HG02938 (cell line): ENCODE measurements at regions not wholly inside any gene's neighbourhood (a gene's known extent, or its start where the extent isn't known, plus 50 kb on each side); places are given as distances from the start of the nearest gene placed in this dataset.
A peak's percentile ranks its signal among the peaks of the same experiment; 100 is the strongest.
"Not testable (repeated sequence)": the region's sequence is repeated elsewhere in the genome, so short reads cannot be mapped to it uniquely, and the experiment has no call there.

Source experiments
- ATAC-seq: cut with Tn5 transposase; IDR thresholded peaks from one replicate; pipeline ENCODE4 v1.9.1; 2021; ENCODE audit warnings: mild to moderate bottlenecking, moderate library complexity; ENCODE audit not compliant: unreplicated experiment

DNA sequence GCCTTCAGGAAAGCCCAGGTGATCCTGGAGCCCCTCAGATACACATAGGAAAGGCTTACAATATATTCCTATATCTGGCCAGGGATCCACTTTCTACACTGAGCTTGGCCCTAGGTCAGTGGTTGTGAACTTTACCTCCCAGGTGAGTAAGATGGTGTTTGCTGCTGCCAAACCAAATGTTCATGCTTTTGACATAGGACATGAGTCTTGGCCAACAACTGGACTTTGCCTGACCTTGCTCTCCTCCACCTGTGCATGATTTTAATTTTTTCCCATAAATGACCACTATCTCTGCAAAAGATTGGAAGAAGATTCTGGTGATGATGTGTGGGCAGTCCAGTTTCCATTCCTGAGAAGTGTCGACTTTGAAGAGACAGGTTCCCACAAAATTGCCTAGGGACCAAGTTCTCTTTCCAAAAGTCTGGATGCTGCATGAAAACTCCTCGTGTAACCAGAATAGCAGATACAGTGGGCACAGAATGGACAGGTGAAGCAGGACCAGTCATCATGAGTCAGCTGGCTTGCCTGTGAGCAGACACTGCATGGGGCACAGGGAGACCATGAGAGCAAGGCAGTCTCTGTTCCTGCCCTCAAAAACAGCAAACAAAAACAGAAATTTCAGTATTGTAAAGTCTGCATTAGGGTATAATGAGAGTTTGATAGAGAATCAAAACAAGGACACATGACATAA is 226.4 kb upstream of the MON1B start:
- ATAC-seq, result no peak

- no peak for ATAC-seq
Observed at GRCh38 chr16:76970087-76970744, 220.8 kb upstream of the MON1B start.

DNA sequence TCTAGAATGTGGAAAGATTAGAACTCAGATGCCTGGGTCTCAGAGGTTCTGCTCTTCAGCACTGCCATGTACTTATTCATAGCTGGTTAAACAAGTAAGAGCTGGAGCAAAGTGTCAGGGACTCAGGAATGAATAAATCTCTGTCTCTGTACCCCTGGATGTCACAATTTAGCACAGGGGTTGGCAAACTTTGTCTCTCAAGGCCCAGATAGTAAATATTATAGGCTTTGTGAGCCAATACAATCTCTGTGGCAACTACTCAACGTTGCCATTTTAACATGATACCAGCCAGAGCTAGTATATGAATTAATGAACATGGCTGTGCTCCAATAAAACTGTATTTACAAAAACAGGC is 220.3 kb upstream of the MON1B start:
- no peak for ATAC-seq

- ATAC-seq, result peak; percentile 96
Observed at GRCh38 chr16:76976101-76976500, 214.9 kb upstream of the MON1B start.

DNA sequence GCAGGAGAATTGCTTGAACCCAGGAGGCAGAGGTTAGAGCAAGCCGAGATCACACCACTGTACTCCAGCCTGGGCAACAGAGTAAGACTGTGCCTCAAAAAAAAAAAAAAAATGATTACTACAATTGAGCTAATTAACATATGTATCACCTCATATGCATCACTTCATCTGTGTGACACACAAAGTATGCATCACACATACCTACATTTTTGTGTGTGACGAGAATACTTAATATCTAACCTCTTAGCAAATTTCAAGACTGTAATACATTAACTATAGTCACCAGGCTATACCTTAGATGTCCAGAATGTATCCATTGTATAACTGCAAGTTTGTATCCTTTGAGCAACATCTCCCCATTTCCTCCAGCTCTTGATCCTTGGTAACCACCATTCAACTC is 214.2 kb upstream of the MON1B start:
- ATAC-seq, result no peak

- no peak for ATAC-seq
Observed at GRCh38 chr16:76984196-76984595, 206.8 kb upstream of the MON1B start.

GRCh38 chr16:76985392-76986045 is 205.5 kb upstream of the MON1B start:
- no peak for ATAC-seq

- ATAC-seq, result no peak
Observed at GRCh38 chr16:76988526-76988925, 202.5 kb upstream of the MON1B start.

GRCh38 chr16:77002644-77003043 is 188.3 kb upstream of the MON1B start:
- no peak for ATAC-seq

- no peak for ATAC-seq
Observed at GRCh38 chr16:77009453-77009852, 181.5 kb upstream of the MON1B start.

DNA sequence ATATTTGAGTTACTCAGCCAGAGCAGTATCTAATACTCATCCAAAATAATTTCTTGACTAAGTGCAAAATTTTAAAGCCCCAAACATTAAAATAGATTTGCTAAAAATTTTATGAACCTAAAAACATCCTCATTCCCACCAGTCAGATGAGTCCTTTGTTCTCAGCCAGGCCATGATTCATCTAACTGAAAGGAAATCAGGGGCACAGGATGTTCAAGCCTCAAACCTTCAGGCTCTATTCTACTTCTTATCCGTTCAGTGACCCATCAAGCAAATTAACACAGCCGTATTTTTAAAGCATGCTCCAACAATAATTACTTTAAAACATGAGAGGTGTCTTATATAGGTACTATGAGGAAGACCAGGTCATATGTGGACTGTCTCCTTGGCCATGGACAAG is 176.5 kb upstream of the MON1B start:
- ATAC-seq, result no peak

- ATAC-seq, result no peak
Observed at GRCh38 chr16:77030600-77030999, 160.4 kb upstream of the MON1B start.

- no peak for ATAC-seq
Observed at GRCh38 chr16:77033516-77033915, 157.5 kb upstream of the MON1B start.

- no peak for ATAC-seq
Observed at GRCh38 chr16:77035361-77035760, 155.6 kb upstream of the MON1B start.

DNA sequence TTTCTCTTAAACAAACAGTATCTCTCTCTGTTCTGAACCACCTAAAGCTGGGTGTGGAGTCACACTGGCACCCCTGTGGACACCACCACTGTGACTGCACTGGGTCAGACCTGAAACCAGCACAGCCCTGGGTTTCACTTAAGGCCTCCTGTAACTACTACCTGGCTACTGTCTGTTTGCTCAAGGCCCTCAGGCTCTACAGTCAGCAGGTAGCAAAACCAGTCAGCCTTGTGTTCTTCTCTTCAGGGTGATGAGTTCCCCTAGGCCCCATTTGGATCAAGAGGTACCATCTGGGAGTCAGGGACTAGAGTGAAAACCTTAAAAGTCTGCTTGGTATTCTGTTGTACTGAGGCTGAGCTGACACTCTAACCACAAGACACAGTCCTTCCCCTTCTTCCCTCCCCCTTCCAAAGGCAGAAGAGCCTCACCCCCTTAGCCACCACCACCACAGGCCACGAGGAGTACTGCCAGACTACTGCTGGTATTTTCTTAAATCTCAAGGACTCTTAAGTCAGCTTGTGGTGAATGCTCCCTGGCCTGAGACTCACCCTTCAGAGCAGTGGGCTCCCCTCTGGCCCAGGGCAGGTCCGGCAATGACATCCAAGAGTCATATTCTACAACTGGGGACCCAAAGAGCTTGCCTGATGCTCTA is 153.2 kb upstream of the MON1B start:
- no peak for ATAC-seq

DNA sequence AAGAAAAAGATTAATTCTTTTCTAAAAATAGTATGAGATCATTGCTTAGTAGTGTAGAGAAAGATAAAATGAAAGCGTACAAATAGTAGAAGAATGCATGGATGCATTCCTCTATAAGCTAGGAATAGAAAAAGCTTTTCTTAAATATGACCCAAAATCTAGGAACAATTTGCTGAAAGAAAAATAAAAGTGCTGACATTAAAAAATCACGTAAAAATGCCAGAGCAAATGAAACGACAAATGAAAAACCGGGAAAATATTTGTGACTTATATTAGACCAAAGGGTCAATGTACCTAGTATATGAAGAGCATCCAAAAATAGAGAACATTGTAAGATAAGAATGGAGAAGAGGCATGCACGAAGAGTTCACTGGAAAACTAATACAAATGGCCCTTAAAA is 149.5 kb upstream of the MON1B start:
- ATAC-seq, result no peak

GRCh38 chr16:77043076-77043475 is 147.9 kb upstream of the MON1B start:
- no peak for ATAC-seq

- ATAC-seq, result no peak
Observed at GRCh38 chr16:77046206-77046605, 144.8 kb upstream of the MON1B start.

DNA sequence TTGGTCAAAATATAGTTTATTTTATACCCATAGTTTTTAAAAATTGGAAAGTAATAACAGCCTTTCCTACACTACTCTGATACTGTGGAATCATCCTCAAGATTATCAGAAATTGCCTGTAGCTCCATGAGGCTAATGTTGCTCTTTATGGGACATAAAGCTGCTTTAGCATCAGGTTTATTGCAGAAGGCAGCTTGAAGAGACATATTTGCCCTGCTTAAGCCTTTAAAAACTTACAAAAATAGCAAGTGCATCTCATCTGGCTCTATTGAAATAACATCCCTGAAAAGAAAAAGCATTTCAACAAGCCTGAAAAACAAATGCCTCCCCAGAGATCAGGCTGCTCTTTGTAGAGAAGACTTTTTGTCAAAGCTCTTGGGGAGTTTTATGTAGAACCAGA is 142.9 kb upstream of the MON1B start:
- no peak for ATAC-seq

GRCh38 chr16:77049577-77049976 is 141.4 kb upstream of the MON1B start:
- ATAC-seq, result no peak

DNA sequence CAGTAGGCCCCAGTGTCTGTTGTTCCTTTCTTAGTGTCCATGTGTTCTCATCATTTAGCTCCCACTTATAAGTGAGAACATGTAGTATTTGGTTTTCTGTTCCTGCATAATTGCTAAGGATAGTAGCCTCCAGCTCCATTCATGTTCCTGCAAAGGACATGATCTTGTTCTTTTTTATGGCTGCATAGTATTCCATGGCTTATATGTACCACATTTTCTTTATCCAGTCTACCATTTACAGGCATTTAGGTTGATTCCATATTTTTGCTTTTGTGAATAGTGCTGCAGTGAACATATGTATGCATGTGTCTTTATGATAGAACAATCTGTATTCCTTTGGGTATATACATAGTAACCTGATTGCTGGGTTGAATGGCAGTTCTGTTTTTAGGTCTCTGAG is 134.4 kb upstream of the MON1B start:
- not testable (repeated sequence) for ATAC-seq
